ENCODE measurements at regions not wholly inside any gene's neighbourhood (a gene's known extent, or its start where the extent isn't known, plus 50 kb on each side); places are given as distances from the start of the nearest gene placed in this dataset.
A peak's percentile ranks its signal among the peaks of the same experiment; 100 is the strongest.

GRCh38 chr2:147204102-147204501, 640.7 kb upstream of the ACVR2A start:
- no peak for DNase-seq (ENCODE audit: low read depth)
- no peak overlapping the region for H3K4me3 ChIP-seq (ENCODE audit: low read depth, low read length)
- TF ChIP-seq CTCF (IDR thresholded peaks at IDR 0.05; ENCODE audit: low read depth, low read length, missing control alignments): no peak

- TF ChIP-seq CTCF (IDR thresholded peaks at IDR 0.05; ENCODE audit: low read depth, low read length, missing control alignments): no peak
- DNase-seq (ENCODE audit: low read depth): no peak
- no peak overlapping the region for H3K4me3 ChIP-seq (ENCODE audit: low read depth, low read length)
Measured at GRCh38 chr2:147198651-147199171, 646.1 kb upstream of the ACVR2A start.

GRCh38 chr2:147197754-147198483, 646.9 kb upstream of the ACVR2A start:
- no peak overlapping the region for H3K4me3 ChIP-seq (ENCODE audit: low read depth, low read length)
- no peak for TF ChIP-seq CTCF (IDR thresholded peaks at IDR 0.05; ENCODE audit: low read depth, low read length, missing control alignments)
- no peak for DNase-seq (ENCODE audit: low read depth)

- peak; percentile 73 for DNase-seq (ENCODE audit: low read depth)
- TF ChIP-seq CTCF (IDR thresholded peaks at IDR 0.05; ENCODE audit: low read depth, low read length, missing control alignments): no peak
- no peak overlapping the region for H3K4me3 ChIP-seq (ENCODE audit: low read depth, low read length)
Measured at GRCh38 chr2:147182260-147182659, 662.6 kb upstream of the ACVR2A start.

GRCh38 chr2:147181351-147182029, 663.3 kb upstream of the ACVR2A start:
- peak; percentile 44 for DNase-seq (ENCODE audit: low read depth)
- no peak for TF ChIP-seq CTCF (IDR thresholded peaks at IDR 0.05; ENCODE audit: low read depth, low read length, missing control alignments)

GRCh38 chr2:147177071-147177857, 667.6 kb upstream of the ACVR2A start:
- no peak for DNase-seq (ENCODE audit: low read depth)
- H3K4me3 ChIP-seq (ENCODE audit: low read depth, low read length): no peak overlapping the region
- TF ChIP-seq CTCF (IDR thresholded peaks at IDR 0.05; ENCODE audit: low read depth, low read length, missing control alignments): no peak

More at GRCh38 chr2:147181351-147182029, 663.3 kb upstream of the ACVR2A start:
- H3K4me3 ChIP-seq (ENCODE audit: low read depth, low read length): no peak overlapping the region

Measured in GM12864 (cell line).